GM23248 (cell line): ENCODE measurements at regions not wholly inside any gene's neighbourhood (a gene's known extent, or its start where the extent isn't known, plus 50 kb on each side); places are given as distances from the start of the nearest gene placed in this dataset.

Source experiments
- EZH2 ChIP-seq: fragments of 200-600 bp; sonication (generic); IDR thresholded peaks from 2 replicates; pipeline ENCODE4 v1.6.1; 2018; ENCODE audit warnings: antibody characterized with exemption, mild to moderate bottlenecking; ENCODE audit not compliant: insufficient read depth, poor library complexity, severe bottlenecking
- EZH2phosphoT487 ChIP-seq: fragments of 200-600 bp; sonication (generic); IDR thresholded peaks from 2 replicates; pipeline ENCODE4 v1.6.1; 2018; ENCODE audit warnings: antibody characterized with exemption, moderate library complexity, mild to moderate bottlenecking, low read depth; ENCODE audit not compliant: insufficient read depth

- TF ChIP-seq EZH2 (no peak), EZH2phosphoT487 (no peak)
These were observed 498.1 kb upstream of the ZNF608 start for GRCh38 chr5:125244531-125244930.
